ENCODE measurements at regions not wholly inside any gene's neighbourhood (a gene's known extent, or its start where the extent isn't known, plus 50 kb on each side); places are given as distances from the start of the nearest gene placed in this dataset.

GRCh38 chr4:71648923-71649322 is 135.0 kb downstream of the GC start (continued):
- TF ChIP-seq RNF219 (CRISPR knock-in tag; IDR thresholded peaks at IDR 0.05) (no peak), ARID3B (CRISPR knock-in tag; IDR thresholded peaks at IDR 0.05; ENCODE audit: borderline replicate concordance) (no peak), CEBPZ (IDR thresholded peaks at IDR 0.05; ENCODE audit: borderline replicate concordance, low read depth, low read length) (no peak), CBX3 (IDR thresholded peaks at IDR 0.05; ENCODE audit: borderline replicate concordance in 1 of 2, low read length in 2 of 2) (no peak)
